ENCODE measurements at regions not wholly inside any gene's neighbourhood (a gene's known extent, or its start where the extent isn't known, plus 50 kb on each side); places are given as distances from the start of the nearest gene placed in this dataset.
A peak's percentile ranks its signal among the peaks of the same experiment; 100 is the strongest.

DNA sequence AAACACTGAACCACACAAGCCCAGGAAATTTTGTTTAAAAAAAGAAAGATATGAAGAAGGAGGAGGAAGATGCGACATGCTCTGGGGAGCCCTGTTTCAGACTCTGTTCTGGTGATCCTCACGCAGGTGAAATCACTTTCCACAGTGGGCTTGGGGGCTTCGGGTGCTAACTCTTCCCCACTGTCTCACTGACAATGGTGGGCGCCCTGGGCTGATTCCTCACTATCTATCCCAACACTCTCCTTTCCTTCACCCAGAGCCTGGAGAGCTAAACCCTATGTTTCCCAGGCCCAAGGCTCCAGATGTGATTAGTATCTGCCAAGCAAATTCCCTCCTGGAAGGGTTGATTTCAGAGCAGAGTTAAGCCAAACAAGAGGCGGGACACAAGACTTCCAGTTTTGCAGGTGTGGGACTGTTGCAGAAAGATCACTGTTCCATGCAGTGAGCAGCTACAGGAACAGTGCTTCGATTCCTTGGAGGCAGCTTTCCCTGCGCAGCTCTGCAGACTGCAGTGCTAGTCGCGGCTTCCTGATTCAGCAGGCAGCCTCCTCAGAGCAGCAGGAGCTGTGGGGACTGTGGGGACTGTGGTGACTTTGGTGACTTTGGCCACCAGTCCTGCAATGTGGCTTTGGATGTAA lies 168.3 kb downstream of the RHOU start:
- no peaks in the 10 kb centered on the region for H3K4me1 ChIP-seq
- H3K9me3 ChIP-seq (ENCODE audit: control insufficient read depth, low read length): no peaks in the 10 kb centered on the region
- no peaks in the 10 kb centered on the region for H3K36me3 ChIP-seq (ENCODE audit: control insufficient read depth, insufficient read depth, low read length)
- TF ChIP-seq CTCF (IDR thresholded peaks at IDR 0.05): no peak
- no peak overlapping the region for H3K4me2 ChIP-seq (ENCODE audit: low read length)
- H3K9ac ChIP-seq: no peak overlapping the region
- H2AFZ ChIP-seq: no peak overlapping the region
- no peaks in the 10 kb centered on the region for H3K27me3 ChIP-seq (ENCODE audit: control insufficient read depth, insufficient read depth, low read length)
- H3K4me3 ChIP-seq (ENCODE audit: low read depth, low read length): no peak overlapping the region
- H3K79me2 ChIP-seq: no peaks in the 10 kb centered on the region
- H3K27ac ChIP-seq: peak overlapping the region; percentile 32

DNA sequence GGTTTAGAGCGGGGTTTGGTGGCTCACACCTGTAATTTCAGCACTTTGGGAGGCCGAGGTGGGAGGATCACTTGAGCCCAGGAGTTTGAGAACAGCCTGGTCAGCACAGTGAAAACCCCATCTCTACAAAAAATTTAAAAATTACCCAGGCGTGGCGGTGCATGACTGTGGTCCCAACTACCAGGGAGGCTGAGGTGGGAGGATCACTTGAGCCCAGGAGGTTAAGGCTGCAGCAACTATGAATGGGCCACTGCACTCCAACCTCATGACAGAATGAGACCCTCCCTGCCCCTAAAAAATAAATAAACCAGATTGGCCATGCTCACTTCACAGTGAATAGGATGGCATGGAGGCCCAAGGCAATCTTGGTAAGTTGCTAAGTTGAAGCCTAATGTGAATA lies 168.9 kb downstream of the RHOU start:
- no peaks in the 10 kb centered on the region for H3K4me1 ChIP-seq
- no peak overlapping the region for H3K4me2 ChIP-seq (ENCODE audit: low read length)
- H3K36me3 ChIP-seq (ENCODE audit: control insufficient read depth, insufficient read depth, low read length): no peaks in the 10 kb centered on the region
- H3K9ac ChIP-seq: no peak overlapping the region
- no peaks in the 10 kb centered on the region for H3K9me3 ChIP-seq (ENCODE audit: control insufficient read depth, low read length)
- H3K4me3 ChIP-seq (ENCODE audit: low read depth, low read length): no peak overlapping the region
- no peak overlapping the region for H2AFZ ChIP-seq
- H3K27me3 ChIP-seq (ENCODE audit: control insufficient read depth, insufficient read depth, low read length): no peaks in the 10 kb centered on the region
- H3K27ac ChIP-seq: no peak overlapping the region
- H3K79me2 ChIP-seq: no peaks in the 10 kb centered on the region
- TF ChIP-seq CTCF (IDR thresholded peaks at IDR 0.05): no peak

- no peak overlapping the region for H3K27ac ChIP-seq
- H3K36me3 ChIP-seq (ENCODE audit: control insufficient read depth, insufficient read depth, low read length): no peaks in the 10 kb centered on the region
- no peak overlapping the region for H3K9ac ChIP-seq
- no peaks in the 10 kb centered on the region for H3K4me1 ChIP-seq
- no peaks in the 10 kb centered on the region for H3K9me3 ChIP-seq (ENCODE audit: control insufficient read depth, low read length)
- H3K27me3 ChIP-seq (ENCODE audit: control insufficient read depth, insufficient read depth, low read length): no peaks in the 10 kb centered on the region
- H3K4me2 ChIP-seq (ENCODE audit: low read length): no peak overlapping the region
- TF ChIP-seq CTCF (IDR thresholded peaks at IDR 0.05): no peak
- no peak overlapping the region for H3K4me3 ChIP-seq (ENCODE audit: low read depth, low read length)
- no peaks in the 10 kb centered on the region for H3K79me2 ChIP-seq
- no peak overlapping the region for H2AFZ ChIP-seq
These were observed 170.4 kb downstream of the RHOU start for GRCh38 chr1:228905701-228906101.

DNA sequence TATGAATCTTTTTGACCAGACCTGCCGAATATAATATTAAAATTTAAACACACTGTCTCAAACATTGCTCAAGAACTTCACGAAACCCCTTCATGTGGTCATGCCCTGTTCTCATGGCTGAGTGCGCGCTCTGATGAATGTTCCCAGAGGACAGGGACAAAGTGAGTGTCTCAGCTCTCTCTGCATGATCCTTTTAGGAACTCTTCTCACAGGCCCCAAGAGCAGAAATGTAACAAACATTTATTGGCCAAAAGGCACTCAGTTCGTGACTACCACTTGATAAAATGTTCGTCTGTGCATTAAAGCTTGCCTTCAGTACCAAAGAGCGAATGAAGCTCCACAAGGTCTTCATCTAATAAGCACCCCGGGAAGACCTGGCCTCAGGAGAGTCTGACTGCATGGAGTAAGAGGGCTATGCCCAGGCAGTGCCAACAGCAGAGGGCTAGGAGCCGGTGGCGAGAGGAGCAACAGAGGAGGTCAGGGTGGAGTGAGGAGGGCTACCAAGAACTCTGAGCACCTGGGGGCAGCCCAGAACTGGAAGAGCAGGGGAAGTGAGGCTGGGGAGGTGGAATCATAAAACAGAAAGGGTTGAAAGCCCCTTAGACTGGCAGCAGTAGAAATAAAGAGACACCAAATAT lies 171.1 kb downstream of the RHOU start:
- Histone ChIP-seq H3K9me3 (ENCODE audit: control insufficient read depth, low read length) (no peaks in the 10 kb centered on the region), H3K4me3 (ENCODE audit: low read depth, low read length) (no peak overlapping the region), H3K9ac (no peak overlapping the region), H3K27me3 (ENCODE audit: control insufficient read depth, insufficient read depth, low read length) (no peaks in the 10 kb centered on the region), H2AFZ (no peak overlapping the region), H3K4me2 (ENCODE audit: low read length) (no peak overlapping the region), H3K4me1 (no peaks in the 10 kb centered on the region), H3K36me3 (ENCODE audit: control insufficient read depth, insufficient read depth, low read length) (no peaks in the 10 kb centered on the region), H3K79me2 (no peaks in the 10 kb centered on the region), H3K27ac (no peak overlapping the region)
- no peak for TF ChIP-seq CTCF (IDR thresholded peaks at IDR 0.05)

All from parathyroid adenoma (tissue), 2 donors.